Body of pancreas (tissue), 4 donors: ENCODE measurements at regions not wholly inside any gene's neighbourhood (a gene's known extent, or its start where the extent isn't known, plus 50 kb on each side); places are given as distances from the start of the nearest gene placed in this dataset.

Experiments used
- ATAC-seq: fragments of 150-250 bp; one replicate; pipeline ENCODE4 v1.9.1; 2016
- DNase-seq, 4 donors: peaks; one replicate each; pipeline ENCODE4 v3.0.0-alpha.2; 2019
- H3K27ac ChIP-seq, 4 donors: fragments of 200-600 bp; sonication (generic); 1 replicate in 3 of 4; 2 replicates in 1 of 4; pipeline versions ENCODE4 v1.5.1 to v1.6.1; 2016 to 2019; ENCODE audit warnings: mild to moderate bottlenecking in 1 of 4, mixed read lengths in 1 of 4, moderate library complexity in 1 of 4
- H3K27me3 ChIP-seq, 2 donors: fragments of 200-600 bp; sonication (generic); one replicate each; pipeline ENCODE4 v1.6.0; 2016; ENCODE audit warnings: mild to moderate bottlenecking in 1 of 2
- H3K36me3 ChIP-seq, 2 donors: fragments of 200-600 bp; sonication (generic); replicated peaks in 1 of 2; 2 replicates each; pipeline ENCODE4 v1.5.1; 2016; ENCODE audit warnings: low read depth in 2 of 2; ENCODE audit not compliant: insufficient read depth in 1 of 2
- H3K4me1 ChIP-seq: fragments of 200-600 bp; sonication (generic); one replicate; pipeline ENCODE4 v1.6.0; 2016
- H3K4me3 ChIP-seq, 2 donors: fragments of 200-600 bp; sonication (generic); 1 replicate in 1 of 2; 2 replicates in 1 of 2; pipeline ENCODE4 v1.5.1; 2016 to 2019
- H3K9me3 ChIP-seq, 3 donors: fragments of 200-600 bp; sonication (generic); 1 replicate in 2 of 3; 2 replicates in 1 of 3; pipeline ENCODE4 v1.5.1; 2016
- POLR2A ChIP-seq, 3 donors: fragments of 450-650 bp; IDR thresholded peaks; one replicate each; pipeline ENCODE4 v1.6.1; 2016; ENCODE audit warnings: antibody characterized with exemption in 3 of 3, mild to moderate bottlenecking in 2 of 3
- WGBS, 2 donors: methylation state at CpG; one replicate each; pipeline ENCODE4 v1.1.5; 2017; 5-methylcytosine and 5-hydroxymethylcytosine counted together
- intact Hi-C: fragments of 100-400 bp; cut with DNase I; formaldehyde crosslinking; loops from one replicate; pipeline ENCODE4 v1.15.1; 2023
- TF ChIP-seq, protein P1 (sequence below), 7 experiments: fragments of 450-650 bp in 4 of 7; fragments of 200-600 bp in 3 of 7; sonication (generic) in 3 of 7; IDR thresholded peaks; one replicate each; pipeline ENCODE4 v1.5.1; 2016 to 2019; ENCODE audit warnings: antibody characterized with exemption in 7 of 7

DNA sequence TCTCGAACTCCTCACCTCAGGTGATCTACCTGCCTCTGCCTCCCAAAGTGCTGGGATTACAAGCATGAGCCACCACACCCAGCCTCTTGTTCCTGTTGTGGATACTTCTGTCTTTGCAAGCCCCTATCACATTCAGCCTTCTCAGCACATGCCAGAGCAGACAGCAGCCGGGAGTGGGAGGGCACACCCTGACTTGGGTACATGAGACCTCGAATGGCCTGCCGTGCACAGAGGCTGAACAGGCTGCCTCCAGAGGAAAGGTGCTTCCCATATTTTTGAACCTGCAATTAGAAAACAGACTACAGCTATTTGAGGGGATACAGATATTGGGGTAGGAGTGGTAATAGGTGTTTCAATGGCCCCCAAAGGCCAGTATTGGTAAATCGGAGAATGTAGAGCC lies 307.3 kb upstream of the DIO3 start:
- Histone ChIP-seq H3K4me3 (no peak overlapping the region), H3K27ac (no peak overlapping the region), H3K4me1 (no peaks in the 10 kb centered on the region), H3K9me3 (no peaks in the 10 kb centered on the region), H3K27me3 (no peaks in the 10 kb centered on the region), H3K36me3 (no peaks in the 10 kb centered on the region)
- TF ChIP-seq, protein P1, sequence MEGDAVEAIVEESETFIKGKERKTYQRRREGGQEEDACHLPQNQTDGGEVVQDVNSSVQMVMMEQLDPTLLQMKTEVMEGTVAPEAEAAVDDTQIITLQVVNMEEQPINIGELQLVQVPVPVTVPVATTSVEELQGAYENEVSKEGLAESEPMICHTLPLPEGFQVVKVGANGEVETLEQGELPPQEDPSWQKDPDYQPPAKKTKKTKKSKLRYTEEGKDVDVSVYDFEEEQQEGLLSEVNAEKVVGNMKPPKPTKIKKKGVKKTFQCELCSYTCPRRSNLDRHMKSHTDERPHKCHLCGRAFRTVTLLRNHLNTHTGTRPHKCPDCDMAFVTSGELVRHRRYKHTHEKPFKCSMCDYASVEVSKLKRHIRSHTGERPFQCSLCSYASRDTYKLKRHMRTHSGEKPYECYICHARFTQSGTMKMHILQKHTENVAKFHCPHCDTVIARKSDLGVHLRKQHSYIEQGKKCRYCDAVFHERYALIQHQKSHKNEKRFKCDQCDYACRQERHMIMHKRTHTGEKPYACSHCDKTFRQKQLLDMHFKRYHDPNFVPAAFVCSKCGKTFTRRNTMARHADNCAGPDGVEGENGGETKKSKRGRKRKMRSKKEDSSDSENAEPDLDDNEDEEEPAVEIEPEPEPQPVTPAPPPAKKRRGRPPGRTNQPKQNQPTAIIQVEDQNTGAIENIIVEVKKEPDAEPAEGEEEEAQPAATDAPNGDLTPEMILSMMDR (IDR thresholded peaks at IDR 0.05) = no peak
- TF ChIP-seq POLR2A (IDR thresholded peaks at IDR 0.05) = no peak
- no peak for ATAC-seq
- no peak for DNase-seq
- intact Hi-C loops = no loop called here
- WGBS, 2 donors = 89 to 90% methylated on average over 5 of the region's 5 CpGs

DNA sequence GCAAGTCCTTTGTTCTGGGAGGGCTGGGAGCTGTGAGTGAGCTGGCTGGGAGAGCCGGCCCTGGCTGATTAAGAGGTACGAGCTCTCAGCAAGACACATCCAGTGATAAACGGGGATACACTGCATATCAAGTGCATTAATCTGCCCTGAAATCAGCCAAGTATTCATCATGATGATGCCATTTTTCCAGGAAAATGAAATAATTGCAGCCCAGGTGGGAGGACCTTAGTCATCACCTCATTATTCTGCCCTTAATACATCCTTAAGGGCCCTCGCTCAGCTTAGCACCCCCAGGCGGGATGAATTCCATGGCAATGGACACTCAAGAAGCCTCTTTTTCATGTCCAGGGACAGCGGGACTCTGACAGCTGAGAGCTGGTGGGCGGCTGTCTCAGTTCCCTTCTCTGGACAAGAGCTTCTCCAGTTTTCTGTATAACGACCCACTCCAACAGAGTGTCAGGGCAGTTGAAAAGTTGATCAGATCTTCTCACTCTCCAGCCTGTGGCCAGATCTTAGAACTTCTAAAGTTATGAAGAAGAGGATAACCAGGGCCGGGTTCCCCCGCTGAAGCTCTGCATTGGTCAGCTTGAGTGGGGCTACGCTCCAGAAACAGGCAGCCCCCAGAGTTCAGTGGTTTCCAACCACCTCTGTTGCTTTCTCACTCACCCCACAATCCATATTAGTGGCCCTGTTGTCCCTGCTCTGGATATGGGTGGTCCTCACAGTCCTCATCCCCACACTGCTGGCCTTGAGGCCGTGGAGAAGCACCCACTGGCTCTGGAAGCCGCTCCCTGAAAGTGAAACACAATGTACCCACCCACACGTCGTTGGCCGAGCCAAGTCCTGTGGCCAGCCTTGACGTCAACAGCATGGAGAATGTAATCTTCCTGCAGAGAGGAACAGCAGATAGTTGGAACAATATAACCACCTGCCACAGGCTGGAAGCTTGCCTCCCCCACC lies 306.2 kb upstream of the DIO3 start:
- WGBS, 2 donors = 63 to 65% methylated on average over 17 of the region's 17 CpGs
- TF ChIP-seq, protein P1 (IDR thresholded peaks at IDR 0.05) = no peak
- TF ChIP-seq POLR2A (IDR thresholded peaks at IDR 0.05) = no peak
- intact Hi-C loops = no loop called here
- Histone ChIP-seq H3K27me3 (no peaks in the 10 kb centered on the region), H3K4me1 (no peaks in the 10 kb centered on the region), H3K27ac (no peak overlapping the region), H3K36me3 (no peaks in the 10 kb centered on the region), H3K4me3 (no peak overlapping the region), H3K9me3 (no peaks in the 10 kb centered on the region)
- DNase-seq (no peak), ATAC-seq (no peak)

DNA sequence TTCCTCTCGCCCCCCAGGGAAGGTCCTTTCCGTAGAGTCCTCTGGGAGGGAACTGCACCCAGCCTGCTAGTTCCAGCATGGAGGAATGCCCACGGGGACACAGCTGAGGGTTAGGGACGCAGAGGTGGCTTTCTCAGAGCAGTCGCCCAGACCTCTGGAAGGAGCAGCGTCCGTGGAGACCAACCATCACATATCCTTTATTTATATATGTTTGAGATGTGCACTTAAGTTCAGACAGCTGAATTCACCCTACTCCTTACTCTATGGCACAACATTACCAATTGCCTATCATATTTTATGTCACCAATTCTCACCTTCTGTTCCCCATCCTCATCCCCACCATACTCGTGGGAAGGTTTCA lies 305.6 kb upstream of the DIO3 start:
- Histone ChIP-seq H3K4me1 (no peaks in the 10 kb centered on the region), H3K9me3 (no peaks in the 10 kb centered on the region), H3K27ac (no peak overlapping the region), H3K27me3 (no peaks in the 10 kb centered on the region), H3K4me3 (no peak overlapping the region), H3K36me3 (no peaks in the 10 kb centered on the region)
- TF ChIP-seq, protein P1 (IDR thresholded peaks at IDR 0.05) = no peak
- no peak for TF ChIP-seq POLR2A (IDR thresholded peaks at IDR 0.05)
- DNase-seq (no peak), ATAC-seq (no peak)
- intact Hi-C loops = no loop called here
- WGBS, 2 donors = 48 to 49% methylated on average over 8 of the region's 8 CpGs

DNA sequence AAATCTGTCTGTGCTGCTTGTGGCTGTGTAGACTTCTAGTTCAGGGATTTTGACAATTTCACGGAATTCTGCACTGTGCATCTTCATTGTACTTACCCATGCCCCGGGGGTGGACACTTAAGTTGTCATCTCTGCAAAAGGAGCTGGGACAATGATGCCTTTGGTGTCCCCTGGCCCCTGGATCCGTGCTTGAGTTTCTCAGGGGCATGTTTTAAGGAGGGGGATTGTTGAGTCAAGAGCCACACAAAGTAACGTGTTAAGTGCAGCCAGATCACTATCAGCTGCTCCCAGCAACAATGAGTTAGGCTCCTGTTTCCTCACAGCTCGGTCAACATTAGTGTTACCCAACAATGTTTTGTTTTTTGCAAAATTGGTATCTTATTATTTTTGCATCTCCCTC lies 305.0 kb upstream of the DIO3 start:
- TF ChIP-seq, protein P1 (IDR thresholded peaks at IDR 0.05) = no peak
- TF ChIP-seq POLR2A (IDR thresholded peaks at IDR 0.05) = no peak
- ATAC-seq (no peak), DNase-seq (no peak)
- WGBS, 2 donors = 34 to 57% methylated on average over 5 of the region's 5 CpGs
- H3K27ac ChIP-seq = no peak overlapping the region
- no peaks in the 10 kb centered on the region for H3K4me1 ChIP-seq
- no peaks in the 10 kb centered on the region for H3K9me3 ChIP-seq
- intact Hi-C loops = no loop called here
- no peak overlapping the region for H3K4me3 ChIP-seq
- H3K36me3 ChIP-seq = no peaks in the 10 kb centered on the region
- no peaks in the 10 kb centered on the region for H3K27me3 ChIP-seq

DNA sequence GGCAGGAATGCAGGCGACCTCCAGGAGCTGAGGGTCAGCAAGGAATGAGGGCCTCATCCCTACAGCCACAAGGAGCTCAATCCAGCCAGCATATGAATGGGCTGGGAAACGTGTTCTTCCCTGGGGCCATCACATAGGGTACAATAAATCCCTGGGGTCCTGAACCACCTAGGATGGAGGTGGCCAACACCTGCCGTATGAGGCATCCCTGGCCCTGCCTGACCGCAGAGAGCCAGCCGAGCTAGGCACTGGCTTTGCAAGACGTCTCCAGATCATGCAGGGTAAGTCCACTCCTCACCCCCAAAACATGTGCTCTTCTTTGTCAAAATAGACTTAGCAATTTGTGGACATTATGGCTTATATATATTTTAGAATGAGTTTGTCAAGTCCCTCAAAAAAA lies 303.7 kb upstream of the DIO3 start:
- Histone ChIP-seq H3K4me1 (no peaks in the 10 kb centered on the region), H3K36me3 (no peaks in the 10 kb centered on the region), H3K27me3 (no peaks in the 10 kb centered on the region), H3K4me3 (no peak overlapping the region), H3K27ac (no peak overlapping the region), H3K9me3 (no peaks in the 10 kb centered on the region)
- 62 to 66% methylated on average over 6 of the region's 6 CpGs for WGBS, 2 donors
- intact Hi-C loops = no loop called here
- DNase-seq (no peak), ATAC-seq (no peak)
- TF ChIP-seq, protein P1 (IDR thresholded peaks at IDR 0.05) = no peak
- TF ChIP-seq POLR2A (IDR thresholded peaks at IDR 0.05) = no peak
